ENCODE measurements at regions not wholly inside any gene's neighbourhood (a gene's known extent, or its start where the extent isn't known, plus 50 kb on each side); places are given as distances from the start of the nearest gene placed in this dataset.

- TF ChIP-seq EZH2 (IDR thresholded peaks at IDR 0.05; ENCODE audit: low read length, missing control alignments) (no peak), CTCF (conservative IDR thresholded peaks at IDR 0.05 in 1 of 2, IDR thresholded peaks at IDR 0.05 in 1 of 2; ENCODE audit: low read depth in 1 of 2, low read length in 2 of 2) (no peak)
- Histone ChIP-seq H3K27me3 (ENCODE audit: control insufficient read depth, insufficient read depth, low read length) (no peaks in the 10 kb centered on the region), H4K20me1 (ENCODE audit: control insufficient read depth, extremely low read depth, insufficient read depth, low read length) (no peaks in the 10 kb centered on the region), H3K4me1 (ENCODE audit: control insufficient read depth, extremely low read depth, insufficient read depth, low read length) (no peaks in the 10 kb centered on the region), H3K27ac (ENCODE audit: insufficient read depth, low read length) (no peak overlapping the region), H3K4me3 (replicated peaks in 1 of 4; ENCODE audit: control extremely low read depth in 1 of 4, insufficient read depth in 1 of 4, low read depth in 3 of 4, low read length in 4 of 4) (no peak overlapping the region), H3K9ac (ENCODE audit: insufficient read depth, low read length) (no peak overlapping the region), H3K4me2 (ENCODE audit: extremely low read depth, insufficient read depth, low read length) (no peak overlapping the region), H3K79me2 (ENCODE audit: control insufficient read depth, insufficient read depth, low read length) (no peaks in the 10 kb centered on the region), H2AFZ (ENCODE audit: low read length) (no peak overlapping the region), H3K9me3 (ENCODE audit: control insufficient read depth, insufficient read depth, low read depth, low read length) (no peaks in the 10 kb centered on the region), H3K36me3 (ENCODE audit: control insufficient read depth, insufficient read depth, low read length) (no peaks in the 10 kb centered on the region)
- DNase-seq (ENCODE audit: low read depth in 2 of 2): no peak
These were observed 479.8 kb upstream of the CTNND2 start for GRCh38 chr5:12384005-12384404.

- no peak for DNase-seq (ENCODE audit: low read depth in 2 of 2)
- TF ChIP-seq EZH2 (IDR thresholded peaks at IDR 0.05; ENCODE audit: low read length, missing control alignments): no peak
- TF ChIP-seq CTCF (conservative IDR thresholded peaks at IDR 0.05 in 1 of 2, IDR thresholded peaks at IDR 0.05 in 1 of 2; ENCODE audit: low read depth in 1 of 2, low read length in 2 of 2): no peak
- Histone ChIP-seq H3K79me2 (ENCODE audit: control insufficient read depth, insufficient read depth, low read length) (no peaks in the 10 kb centered on the region), H2AFZ (ENCODE audit: low read length) (no peak overlapping the region), H3K4me1 (ENCODE audit: control insufficient read depth, extremely low read depth, insufficient read depth, low read length) (no peaks in the 10 kb centered on the region), H3K9ac (ENCODE audit: insufficient read depth, low read length) (no peak overlapping the region), H3K27ac (ENCODE audit: insufficient read depth, low read length) (no peak overlapping the region), H3K36me3 (ENCODE audit: control insufficient read depth, insufficient read depth, low read length) (no peaks in the 10 kb centered on the region), H3K4me2 (ENCODE audit: extremely low read depth, insufficient read depth, low read length) (no peak overlapping the region), H3K9me3 (ENCODE audit: control insufficient read depth, insufficient read depth, low read depth, low read length) (no peaks in the 10 kb centered on the region), H4K20me1 (ENCODE audit: control insufficient read depth, extremely low read depth, insufficient read depth, low read length) (no peaks in the 10 kb centered on the region), H3K4me3 (replicated peaks in 1 of 4; ENCODE audit: control extremely low read depth in 1 of 4, insufficient read depth in 1 of 4, low read depth in 3 of 4, low read length in 4 of 4) (no peak overlapping the region), H3K27me3 (ENCODE audit: control insufficient read depth, insufficient read depth, low read length) (no peaks in the 10 kb centered on the region)
These were observed 463.7 kb upstream of the CTNND2 start for GRCh38 chr5:12367973-12368372.

- TF ChIP-seq CTCF (conservative IDR thresholded peaks at IDR 0.05 in 1 of 2, IDR thresholded peaks at IDR 0.05 in 1 of 2; ENCODE audit: low read depth in 1 of 2, low read length in 2 of 2): no peak
- TF ChIP-seq EZH2 (IDR thresholded peaks at IDR 0.05; ENCODE audit: low read length, missing control alignments): no peak
- Histone ChIP-seq H3K9ac (ENCODE audit: insufficient read depth, low read length) (no peak overlapping the region), H3K27ac (ENCODE audit: insufficient read depth, low read length) (no peak overlapping the region), H3K4me1 (ENCODE audit: control insufficient read depth, extremely low read depth, insufficient read depth, low read length) (no peaks in the 10 kb centered on the region), H3K9me3 (ENCODE audit: control insufficient read depth, insufficient read depth, low read depth, low read length) (no peaks in the 10 kb centered on the region), H3K4me2 (ENCODE audit: extremely low read depth, insufficient read depth, low read length) (no peak overlapping the region), H3K27me3 (ENCODE audit: control insufficient read depth, insufficient read depth, low read length) (no peaks in the 10 kb centered on the region), H3K36me3 (ENCODE audit: control insufficient read depth, insufficient read depth, low read length) (no peaks in the 10 kb centered on the region), H2AFZ (ENCODE audit: low read length) (no peak overlapping the region), H4K20me1 (ENCODE audit: control insufficient read depth, extremely low read depth, insufficient read depth, low read length) (no peaks in the 10 kb centered on the region), H3K79me2 (ENCODE audit: control insufficient read depth, insufficient read depth, low read length) (no peaks in the 10 kb centered on the region), H3K4me3 (replicated peaks in 1 of 4; ENCODE audit: control extremely low read depth in 1 of 4, insufficient read depth in 1 of 4, low read depth in 3 of 4, low read length in 4 of 4) (no peak overlapping the region)
- no peak for DNase-seq (ENCODE audit: low read depth in 2 of 2)
These were observed 456.0 kb upstream of the CTNND2 start for GRCh38 chr5:12360218-12360617.

Measured in fibroblast of lung (primary cell).